Breast epithelium (tissue), 3 donors: ENCODE measurements at regions not wholly inside any gene's neighbourhood (a gene's known extent, or its start where the extent isn't known, plus 50 kb on each side); places are given as distances from the start of the nearest gene placed in this dataset.

Experiments used
- CTCF ChIP-seq, 3 donors: fragments of 450-650 bp; IDR thresholded peaks; one replicate each; pipeline ENCODE4 v1.5.1; 2016 to 2017; ENCODE audit warnings: antibody characterized with exemption in 3 of 3, mild to moderate bottlenecking in 3 of 3, moderate library complexity in 3 of 3
- POLR2A ChIP-seq: fragments of 450-650 bp; IDR thresholded peaks from one replicate; pipeline ENCODE4 v1.6.1; 2016; ENCODE audit warnings: antibody characterized with exemption, mild to moderate bottlenecking, moderate library complexity
- POLR2AphosphoS5 ChIP-seq, 3 donors: sonication (generic); formaldehyde crosslinking; IDR thresholded peaks; one replicate each; pipeline ENCODE4 v1.6.1; 2017; ENCODE audit warnings: antibody characterized with exemption in 3 of 3

DNA sequence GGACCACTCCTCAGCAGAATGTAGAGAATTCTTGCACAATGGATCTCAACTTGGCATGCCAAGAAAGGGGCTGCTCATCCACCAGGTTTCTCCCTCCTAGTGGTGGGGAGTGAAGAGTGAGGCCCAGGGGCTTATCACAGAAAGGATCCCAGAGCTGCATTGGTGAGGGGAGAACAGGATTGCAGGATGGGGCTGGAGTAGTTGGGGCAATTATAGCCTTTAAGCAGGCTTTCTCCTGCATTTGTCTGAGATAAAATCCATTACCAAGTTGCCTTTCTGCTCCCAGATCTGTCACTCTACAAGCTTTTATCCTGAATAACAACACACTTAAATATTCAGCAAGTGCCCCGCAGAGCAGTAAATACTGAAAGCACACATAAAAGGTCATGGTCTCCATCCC lies 130.8 kb upstream of the CES5A start:
- TF ChIP-seq POLR2AphosphoS5 (IDR thresholded peaks at IDR 0.05) (no peak), CTCF (IDR thresholded peaks at IDR 0.05) (no peak), POLR2A (no peak)
